GM18508 (cell line): ENCODE measurements at regions not wholly inside any gene's neighbourhood (a gene's known extent, or its start where the extent isn't known, plus 50 kb on each side); places are given as distances from the start of the nearest gene placed in this dataset.
"Not testable (repeated sequence)": the region's sequence is repeated elsewhere in the genome, so short reads cannot be mapped to it uniquely, and the experiment has no call there.

Source experiments
- ATAC-seq: cut with Tn5 transposase; IDR thresholded peaks from one replicate; pipeline ENCODE4 v1.9.1; 2021; ENCODE audit warnings: moderate number of reproducible peaks; ENCODE audit not compliant: insufficient read depth, unreplicated experiment

DNA sequence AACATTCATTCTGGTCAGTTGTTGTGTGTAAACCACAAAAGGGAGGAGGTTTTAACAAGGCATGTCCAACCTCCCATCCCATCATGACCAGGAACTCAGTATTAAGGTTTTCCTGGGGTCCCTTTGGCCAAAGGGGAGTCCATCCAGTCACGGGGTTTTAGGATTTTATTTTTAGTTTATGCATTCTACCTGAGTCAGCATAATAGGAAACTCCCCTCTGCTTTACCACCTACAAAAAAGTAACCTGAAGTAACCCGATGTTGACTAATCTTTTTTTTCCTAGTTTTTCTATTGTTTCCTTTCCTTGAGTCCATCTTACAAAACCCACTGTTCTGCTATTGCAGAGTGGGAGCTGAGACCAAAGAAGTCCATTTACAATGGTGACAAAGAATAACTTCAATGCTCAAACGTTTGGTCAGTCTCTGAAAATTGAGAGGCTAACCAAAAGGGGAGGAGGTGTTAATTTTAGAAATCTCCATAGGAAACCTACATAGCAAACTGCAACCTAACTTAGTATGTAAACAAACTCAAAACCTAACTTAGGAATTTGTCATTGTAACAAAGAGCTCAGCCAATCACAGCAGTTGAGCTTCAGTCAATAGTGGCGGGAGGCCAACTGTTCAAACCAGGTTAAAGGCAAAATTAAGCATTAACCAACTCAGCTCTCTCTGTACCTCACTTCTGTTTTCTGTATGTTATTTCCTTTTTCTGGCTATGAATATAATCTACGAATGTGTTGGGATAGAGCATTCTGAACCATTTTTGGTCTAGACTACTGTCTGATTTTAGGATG, 1954.1 kb downstream of the PCDH9 start:
- ATAC-seq: no peak

DNA sequence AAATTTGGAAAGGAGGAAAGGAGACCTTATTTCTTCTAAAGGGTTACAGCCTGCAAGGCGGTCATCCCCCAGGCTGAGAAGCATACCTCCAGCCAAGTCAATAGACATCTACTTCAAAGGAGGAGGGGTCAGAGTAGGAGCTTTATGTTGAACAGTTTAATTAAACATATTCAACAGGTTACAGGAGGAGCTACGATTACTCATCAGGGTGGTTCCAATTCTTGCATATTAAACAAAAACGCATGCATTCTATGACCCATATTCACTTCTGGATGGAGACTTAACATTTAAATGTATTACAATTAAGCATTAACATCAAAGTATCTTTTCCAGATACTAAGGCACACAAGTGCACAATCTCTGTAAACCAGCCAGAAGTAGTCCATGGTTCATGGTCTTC, 1955.0 kb downstream of the PCDH9 start:
- ATAC-seq: no peak

DNA sequence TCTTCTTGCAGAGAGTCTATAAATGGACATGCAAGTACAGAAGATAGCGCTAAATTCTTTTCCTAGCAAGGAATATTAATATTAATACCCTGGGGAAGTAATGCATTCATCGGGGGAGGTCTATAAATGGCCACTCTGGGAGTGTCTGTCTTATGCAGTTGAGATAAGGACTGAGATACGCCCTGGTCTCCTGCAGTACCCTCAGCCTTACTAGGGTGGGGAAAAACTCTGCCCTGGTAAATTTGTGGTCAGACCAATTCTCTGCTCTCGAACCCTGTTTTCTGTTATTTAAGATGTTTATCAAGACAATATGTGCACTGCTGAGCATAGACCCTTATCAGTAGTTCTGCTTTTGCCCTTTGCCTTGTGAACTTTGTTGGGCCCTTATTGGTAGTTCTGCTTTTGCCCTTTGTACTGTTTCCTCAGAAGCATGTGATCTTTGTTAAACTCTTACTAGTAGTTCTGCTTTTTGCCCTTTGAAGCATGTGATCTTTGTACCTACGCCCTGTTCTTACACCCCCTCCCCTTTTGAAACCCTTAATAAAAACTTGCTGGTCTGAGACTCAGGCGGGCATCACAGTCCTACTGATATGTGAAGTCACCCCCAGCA, 1956.2 kb downstream of the PCDH9 start:
- not testable (repeated sequence) for ATAC-seq

DNA sequence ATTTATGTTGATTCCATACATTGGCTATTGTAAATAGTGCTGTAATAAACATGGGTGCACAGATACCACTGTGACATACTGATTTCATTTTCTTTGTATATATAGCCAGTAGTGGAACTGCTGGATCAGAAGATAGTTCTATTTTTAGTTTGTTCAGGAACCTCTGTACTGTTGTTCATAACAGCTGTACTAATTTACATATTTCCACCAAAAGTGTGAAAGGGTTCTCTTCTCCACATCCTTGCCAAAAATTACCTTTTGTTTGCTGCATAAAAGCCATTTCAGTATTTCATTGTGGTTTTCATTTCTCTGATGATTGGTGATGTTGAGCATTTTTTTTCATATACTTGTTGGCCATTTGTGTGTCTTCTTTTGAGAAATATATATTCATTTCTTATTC, 1962.1 kb downstream of the PCDH9 start:
- ATAC-seq: no peak

DNA sequence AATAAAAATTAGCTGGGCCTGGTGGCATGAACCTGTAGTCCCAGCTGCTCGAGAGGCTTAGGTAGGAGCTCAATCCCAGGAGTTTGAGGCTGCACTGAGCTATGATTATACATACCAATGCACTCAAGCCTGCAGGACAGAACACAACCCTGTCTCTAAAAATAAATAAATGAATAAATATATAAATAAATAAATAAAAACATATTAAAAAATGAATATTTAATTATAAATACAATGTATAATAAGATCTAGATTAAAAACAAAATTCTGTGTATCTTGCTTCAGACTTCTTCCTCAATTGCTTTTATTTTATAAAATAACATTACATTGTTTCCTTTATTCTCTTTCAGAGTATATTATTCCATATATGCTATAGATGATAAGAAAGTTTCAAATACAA, 1964.1 kb downstream of the PCDH9 start:
- no peak for ATAC-seq

DNA sequence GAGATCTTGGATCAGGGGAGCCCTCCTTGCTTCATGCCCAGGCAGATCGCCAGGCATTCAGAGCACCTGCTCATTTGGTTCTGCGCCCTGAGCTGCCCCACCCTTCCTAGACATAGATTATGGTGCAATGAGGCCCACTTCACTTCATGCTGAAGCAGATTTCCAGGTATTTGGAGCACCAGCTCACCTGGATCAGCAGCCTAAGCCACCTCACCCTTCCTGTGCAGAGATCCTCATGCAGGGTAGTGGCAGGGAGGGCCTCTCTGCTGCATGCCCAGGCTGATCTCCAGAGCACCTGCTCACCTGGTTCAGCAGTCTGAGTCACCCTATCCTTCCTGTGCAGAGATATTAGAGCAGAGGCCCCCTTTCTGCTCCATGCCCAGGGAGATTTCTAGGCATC, 1966.1 kb downstream of the PCDH9 start:
- ATAC-seq: no peak

DNA sequence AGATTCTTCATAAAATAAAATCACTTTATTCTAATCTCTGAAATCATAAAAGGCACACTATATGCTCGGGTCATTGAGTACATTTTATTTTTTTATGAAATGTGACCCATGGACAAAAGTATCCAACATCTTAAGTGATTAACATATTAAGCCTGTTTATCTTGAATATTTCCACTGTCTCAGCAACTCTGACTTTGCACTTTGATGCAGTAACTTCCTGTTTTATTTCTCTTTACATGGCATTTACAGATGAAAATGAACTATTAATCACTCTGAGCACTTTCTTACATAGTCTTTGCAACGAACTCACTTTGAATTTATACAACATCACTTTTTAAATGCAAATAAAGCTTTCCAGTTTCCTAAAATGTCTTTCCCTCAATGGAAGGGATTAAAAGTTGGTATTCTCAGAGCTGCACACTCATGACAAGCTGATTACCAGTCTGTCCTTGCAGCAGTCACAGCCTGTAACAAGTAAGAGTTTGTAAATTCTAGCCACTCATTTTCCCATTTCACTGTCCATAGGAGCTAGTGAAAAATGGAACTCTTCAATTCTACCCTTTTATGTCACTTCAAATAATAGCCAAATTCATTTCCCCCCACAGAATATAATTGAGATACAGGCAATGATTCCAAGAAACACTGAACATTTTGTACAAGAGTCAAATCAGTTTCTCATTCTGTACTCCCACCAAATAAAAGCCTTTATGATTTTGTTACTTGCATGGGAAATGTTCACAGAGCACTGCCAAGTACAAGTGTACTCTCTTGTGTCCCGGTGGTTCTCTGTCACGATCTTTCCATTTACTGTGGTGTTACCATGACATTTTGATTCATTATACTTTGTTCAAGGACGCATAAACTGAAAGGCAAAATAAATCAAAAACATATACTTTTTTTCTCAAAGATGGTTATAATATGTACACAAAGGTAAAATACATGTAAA, 1968.9 kb downstream of the PCDH9 start:
- no peak for ATAC-seq

DNA sequence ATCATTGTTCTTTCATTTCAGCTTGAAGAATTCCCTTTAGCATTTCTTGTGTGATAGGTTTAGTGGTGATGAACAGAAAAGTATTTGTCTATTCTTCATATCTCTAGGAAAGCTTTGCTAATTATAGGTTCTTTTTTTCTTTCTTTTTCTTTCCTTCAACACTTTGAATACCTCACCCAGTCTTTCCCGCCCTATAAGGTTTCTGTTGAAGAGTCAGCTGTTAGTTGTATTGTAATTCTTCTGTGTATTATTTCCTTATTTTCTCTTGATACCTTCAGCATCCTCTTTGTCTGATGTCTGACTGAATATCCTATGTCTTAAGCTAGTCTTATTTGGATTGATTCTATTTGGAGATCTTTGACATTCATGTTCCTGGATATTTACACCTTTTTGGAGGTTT, 1989.4 kb downstream of the PCDH9 start:
- ATAC-seq: no peak

DNA sequence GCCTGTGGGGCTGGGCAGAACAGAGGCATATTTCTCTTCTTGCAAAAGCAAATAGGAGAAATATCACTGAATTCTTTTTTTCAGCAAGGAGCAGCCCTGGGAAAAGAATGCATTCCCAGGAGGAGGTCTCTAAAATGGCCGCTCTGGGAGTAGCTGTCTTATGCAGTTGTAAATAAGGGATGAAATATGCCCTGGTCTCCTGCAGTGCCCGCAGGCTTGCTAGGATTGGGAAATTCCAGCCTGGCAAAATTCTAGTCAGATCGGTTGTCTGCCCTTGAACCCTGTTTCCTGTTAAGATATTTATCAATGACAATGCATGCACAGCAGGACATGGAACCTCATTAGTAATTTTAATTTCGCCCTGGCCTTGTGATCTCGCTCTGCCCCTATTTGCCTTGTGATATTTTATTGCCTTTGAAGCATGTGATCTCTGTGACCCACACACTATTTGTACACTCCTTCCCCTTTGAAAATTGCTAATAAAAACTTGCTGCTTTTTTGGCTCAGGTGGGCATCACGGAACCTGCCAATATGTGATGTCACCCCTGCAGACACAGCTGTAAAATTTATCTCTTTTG, 1993.2 kb downstream of the PCDH9 start:
- no peak for ATAC-seq

DNA sequence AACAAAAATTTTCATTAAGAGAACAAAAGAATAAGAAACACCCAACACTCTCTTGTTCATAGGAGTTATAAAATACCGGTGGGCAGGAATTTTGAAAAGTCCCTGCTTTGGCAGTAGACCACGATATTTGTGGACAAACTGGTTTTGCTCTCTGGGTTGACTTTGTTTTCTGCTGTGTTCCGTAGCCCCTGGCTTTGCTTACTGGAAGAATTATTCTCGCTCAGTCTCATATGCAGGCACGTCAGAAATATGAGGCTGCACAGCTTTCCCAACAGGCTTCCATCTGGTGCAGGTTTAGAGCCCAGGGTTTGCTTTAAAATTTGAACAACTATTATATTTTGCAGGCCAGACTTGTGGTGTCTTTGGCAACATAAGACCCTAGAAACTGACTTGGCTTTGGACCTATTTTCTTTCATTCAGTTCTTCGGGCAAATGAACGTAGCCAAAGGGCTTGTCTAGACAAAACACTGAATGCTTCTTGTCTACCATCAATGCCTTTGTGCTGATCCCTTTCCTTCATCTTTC, 2012.6 kb downstream of the PCDH9 start:
- no peak for ATAC-seq

DNA sequence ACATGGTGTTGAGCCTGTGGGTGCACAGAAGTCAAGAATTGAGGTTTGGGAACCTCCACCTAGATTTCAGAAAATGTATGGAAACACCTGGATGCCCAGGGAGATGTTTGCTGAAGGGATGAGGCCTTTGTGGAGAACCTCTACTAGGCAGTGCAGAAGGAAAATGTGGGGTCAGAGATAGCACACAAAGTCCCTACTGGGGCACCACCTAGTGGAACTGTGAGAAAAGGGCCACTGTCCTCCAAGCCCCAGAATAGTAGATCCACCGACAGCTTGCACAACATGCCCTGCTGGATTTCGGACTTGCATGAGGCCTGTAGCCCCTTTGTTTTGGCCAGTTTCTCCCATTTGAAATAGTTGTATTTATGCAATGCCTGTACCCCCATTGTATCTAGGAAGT, 2027.3 kb downstream of the PCDH9 start:
- not testable (repeated sequence) for ATAC-seq

DNA sequence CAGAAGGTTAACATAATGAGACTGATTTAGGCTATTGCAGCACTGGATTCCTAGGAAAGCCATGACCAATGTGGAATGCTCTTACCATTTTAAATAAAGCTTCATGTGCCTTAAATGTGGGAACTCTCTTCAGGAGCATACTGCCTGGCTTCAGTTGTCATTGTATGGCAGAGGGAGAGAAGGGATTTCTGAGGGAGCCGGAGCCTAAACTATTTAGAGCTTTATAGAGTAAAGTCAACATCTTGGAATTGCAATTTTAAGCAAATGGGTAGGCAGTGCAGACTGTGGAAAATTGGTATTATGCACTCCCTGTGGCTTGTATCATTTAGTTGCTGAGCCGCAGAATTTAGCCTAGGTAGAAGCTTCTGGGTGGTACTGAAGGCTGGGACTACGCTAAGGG, 2041.4 kb downstream of the PCDH9 start:
- ATAC-seq: no peak

DNA sequence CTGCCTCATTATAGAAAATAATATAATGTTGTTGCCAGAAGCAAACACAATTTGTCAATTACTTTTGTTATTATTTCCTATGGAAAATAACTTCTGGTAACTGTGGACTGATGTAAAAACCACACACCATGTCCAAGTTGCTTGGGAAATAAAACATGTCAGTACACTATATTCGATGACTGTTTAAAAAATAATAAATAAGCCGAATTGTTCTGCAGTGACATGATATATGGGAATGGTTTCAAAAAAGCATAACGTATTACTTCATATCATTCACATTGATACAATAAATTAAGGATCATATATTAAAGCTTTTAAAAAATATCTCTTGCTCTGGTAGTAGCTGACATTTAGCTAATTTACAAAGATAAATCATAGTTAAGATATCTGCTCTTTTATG, 2062.1 kb downstream of the PCDH9 start:
- no peak for ATAC-seq

DNA sequence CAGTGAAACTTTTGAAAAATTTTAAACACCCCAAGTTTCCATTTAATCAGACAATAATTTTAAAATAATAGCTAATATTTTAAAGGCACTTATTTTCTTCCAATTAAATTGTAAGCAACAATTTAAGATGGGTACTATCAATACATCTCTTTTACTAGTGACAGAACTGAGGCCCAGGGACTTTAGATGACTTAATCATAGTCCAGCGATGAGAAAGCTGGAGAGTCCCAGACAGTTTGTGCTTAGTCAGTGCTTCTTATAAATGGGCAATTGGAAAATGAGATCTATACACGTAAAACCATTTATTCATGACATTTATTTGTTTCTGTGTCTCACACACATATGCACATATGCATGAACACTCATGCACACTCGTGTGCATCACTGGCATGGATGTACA, 2063.5 kb downstream of the PCDH9 start:
- no peak for ATAC-seq

DNA sequence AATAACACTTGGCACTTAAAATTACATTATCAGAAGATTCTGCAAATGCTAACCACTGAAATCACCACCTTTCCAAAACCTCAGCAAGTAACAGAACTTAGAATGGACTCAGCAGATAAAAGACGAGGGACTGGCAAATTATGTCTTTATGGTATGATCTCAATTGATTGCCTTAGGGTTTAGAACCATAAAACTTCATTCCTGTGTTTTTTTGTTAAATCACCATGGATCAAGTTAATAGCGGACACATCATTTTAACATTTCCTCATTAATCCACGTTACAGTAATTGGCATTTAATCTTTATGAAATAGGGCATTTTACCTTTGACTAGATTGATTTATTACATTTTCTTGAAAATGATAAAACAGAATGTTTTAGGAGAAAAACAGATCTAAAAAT, 2070.3 kb downstream of the PCDH9 start:
- ATAC-seq: no peak

DNA sequence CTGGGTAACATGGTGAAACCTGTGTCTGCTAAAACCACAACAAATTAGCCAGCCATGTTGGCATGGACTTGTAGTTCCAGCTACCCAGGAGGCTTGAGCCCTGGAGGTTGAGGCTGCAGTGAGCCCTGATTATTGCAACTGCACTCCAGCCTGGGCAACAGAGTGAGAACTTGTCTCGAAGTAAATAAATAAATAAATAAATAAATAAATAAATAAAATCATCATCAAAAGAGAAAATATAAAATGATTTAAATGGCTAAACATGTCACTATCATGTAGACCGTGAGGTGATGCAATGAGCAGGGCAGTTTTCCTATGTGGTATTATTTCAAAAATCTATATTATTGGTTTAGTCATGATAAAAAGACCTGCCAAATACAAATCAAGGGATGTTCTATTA, 2074.3 kb downstream of the PCDH9 start:
- ATAC-seq: no peak

DNA sequence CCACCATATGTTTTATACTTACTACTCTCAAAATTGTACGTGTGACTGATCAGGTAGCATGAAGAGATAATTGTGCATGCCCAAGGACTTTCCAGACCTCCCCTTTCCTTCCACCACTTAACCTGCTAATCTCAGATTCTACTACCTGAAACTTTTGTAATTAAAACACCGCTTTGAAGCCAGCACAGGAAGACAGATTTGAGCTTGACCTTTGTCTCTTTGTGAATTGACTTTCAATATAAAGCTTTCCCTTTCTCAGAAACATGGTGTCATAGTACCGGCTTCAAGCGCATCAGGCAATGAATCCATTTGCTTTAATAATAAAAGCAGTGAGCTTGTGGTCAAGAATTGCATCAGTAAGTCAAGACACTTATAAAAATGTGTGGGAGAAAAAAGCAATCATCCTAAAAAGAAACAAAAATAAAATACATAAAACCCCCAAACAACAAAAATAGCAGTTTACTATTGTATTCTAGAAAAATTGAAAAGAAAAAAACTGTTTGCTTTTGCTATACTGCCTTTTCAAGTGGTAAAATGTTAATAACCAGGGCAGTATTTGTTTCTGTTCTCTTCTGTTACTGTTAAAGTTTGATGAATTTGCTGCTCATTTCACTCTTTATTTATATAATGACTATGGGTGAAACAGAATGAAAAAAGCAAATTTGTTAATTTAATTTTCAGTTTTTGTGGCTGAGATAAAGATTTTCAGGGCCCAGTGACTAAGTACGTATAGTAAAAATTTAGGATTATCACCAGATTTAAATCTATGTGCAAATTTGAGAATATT, 2075.3 kb downstream of the PCDH9 start:
- no peak for ATAC-seq

DNA sequence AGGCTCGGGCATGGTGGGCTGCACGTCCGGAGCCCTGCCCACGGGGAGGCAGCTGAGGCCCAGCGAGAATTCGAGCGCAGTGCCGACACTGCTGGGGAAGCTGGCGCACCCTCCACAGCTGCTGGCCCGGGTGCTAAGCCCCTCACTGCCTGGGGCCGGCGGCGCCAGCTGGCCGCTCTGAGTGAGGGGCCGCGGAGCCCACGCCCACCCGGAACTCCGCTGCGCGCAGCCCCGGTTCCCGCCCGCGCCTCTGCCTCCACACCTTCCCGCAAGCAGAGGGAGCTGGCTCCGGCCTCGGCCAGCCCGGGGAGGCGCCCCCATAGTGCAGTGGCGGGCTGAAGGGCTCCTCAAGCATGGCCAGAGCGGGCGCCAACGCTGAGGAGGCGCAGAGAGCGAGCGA, 2080.4 kb downstream of the PCDH9 start:
- no peak for ATAC-seq

DNA sequence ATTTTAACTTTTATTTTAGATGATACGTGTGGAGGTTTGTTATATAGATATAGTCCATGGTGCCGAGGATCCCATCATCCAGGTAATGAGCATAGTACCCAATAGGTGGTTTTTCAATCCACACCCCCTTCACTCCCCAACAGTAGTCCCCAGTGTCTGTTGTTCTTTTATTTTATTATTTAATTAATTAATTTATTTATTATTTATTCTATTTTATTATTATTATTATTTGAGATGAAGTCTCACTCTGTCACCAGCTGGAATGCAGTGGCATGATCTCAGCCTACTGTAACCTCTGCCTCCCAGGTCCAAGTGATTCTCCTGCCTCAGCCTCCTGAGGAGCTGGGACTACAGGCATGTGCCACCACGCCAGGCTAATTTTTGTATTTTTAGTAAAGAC, 2086.2 kb downstream of the PCDH9 start:
- no peak for ATAC-seq

DNA sequence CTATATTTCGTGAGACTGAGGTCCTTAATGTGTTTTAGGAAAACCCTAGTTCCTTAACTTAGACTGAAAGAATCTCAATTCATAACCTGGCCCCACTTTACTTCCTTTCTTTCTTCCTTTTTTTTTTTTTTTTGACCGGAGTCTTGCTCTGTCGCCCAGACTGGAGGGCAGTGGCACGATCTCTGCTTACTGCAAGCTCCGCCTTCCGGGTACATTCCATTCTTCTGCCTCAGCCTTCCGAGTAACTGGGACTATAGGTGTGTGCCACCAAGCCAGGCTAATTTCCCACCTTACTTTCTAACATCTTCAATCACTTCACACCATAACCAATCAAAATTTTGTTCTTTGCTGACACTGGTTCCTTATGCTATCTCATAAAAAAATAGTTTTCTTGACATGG, 2097.0 kb downstream of the PCDH9 start:
- ATAC-seq: no peak
